Loucy (cell line): ENCODE measurements at regions not wholly inside any gene's neighbourhood (a gene's known extent, or its start where the extent isn't known, plus 50 kb on each side); places are given as distances from the start of the nearest gene placed in this dataset.

Experiments
- EZH2phosphoT487 ChIP-seq: fragments of 200-600 bp; IDR thresholded peaks from 2 replicates; pipeline ENCODE4 v1.6.1; 2018; ENCODE audit warnings: antibody characterized with exemption, mild to moderate bottlenecking, moderate library complexity, borderline replicate concordance
- TF ChIP-seq, protein P1 (sequence below): fragments of 200-600 bp; sonication (generic); conservative IDR thresholded peaks from 2 replicates; pipeline ENCODE4 v1.5.1; 2014; ENCODE audit warnings: mild to moderate bottlenecking, antibody characterized with exemption, low read length

DNA sequence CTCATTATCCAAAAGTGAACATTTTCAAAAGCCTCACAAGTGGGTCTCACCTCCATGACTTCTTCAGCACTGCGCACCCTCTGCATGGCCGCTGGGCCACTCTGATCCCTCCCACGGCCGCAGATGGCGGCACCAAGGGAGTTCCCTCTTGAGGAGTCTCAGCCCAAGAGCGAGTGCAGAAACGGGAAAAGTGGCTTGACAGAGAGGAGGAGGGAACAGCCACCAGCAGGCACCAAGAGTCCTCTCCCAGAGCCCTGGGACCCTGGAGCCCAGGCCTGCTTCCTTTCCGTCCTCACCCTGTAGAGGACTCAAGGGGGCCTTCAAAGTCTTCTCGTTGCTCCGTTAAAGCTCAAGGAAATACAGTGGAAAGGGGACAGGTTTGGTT lies 230.2 kb upstream of the DIO3 start:
- TF ChIP-seq, protein P1, sequence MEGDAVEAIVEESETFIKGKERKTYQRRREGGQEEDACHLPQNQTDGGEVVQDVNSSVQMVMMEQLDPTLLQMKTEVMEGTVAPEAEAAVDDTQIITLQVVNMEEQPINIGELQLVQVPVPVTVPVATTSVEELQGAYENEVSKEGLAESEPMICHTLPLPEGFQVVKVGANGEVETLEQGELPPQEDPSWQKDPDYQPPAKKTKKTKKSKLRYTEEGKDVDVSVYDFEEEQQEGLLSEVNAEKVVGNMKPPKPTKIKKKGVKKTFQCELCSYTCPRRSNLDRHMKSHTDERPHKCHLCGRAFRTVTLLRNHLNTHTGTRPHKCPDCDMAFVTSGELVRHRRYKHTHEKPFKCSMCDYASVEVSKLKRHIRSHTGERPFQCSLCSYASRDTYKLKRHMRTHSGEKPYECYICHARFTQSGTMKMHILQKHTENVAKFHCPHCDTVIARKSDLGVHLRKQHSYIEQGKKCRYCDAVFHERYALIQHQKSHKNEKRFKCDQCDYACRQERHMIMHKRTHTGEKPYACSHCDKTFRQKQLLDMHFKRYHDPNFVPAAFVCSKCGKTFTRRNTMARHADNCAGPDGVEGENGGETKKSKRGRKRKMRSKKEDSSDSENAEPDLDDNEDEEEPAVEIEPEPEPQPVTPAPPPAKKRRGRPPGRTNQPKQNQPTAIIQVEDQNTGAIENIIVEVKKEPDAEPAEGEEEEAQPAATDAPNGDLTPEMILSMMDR: no peak
- no peak for TF ChIP-seq EZH2phosphoT487
